ENCODE measurements at regions not wholly inside any gene's neighbourhood (a gene's known extent, or its start where the extent isn't known, plus 50 kb on each side); places are given as distances from the start of the nearest gene placed in this dataset.

DNA sequence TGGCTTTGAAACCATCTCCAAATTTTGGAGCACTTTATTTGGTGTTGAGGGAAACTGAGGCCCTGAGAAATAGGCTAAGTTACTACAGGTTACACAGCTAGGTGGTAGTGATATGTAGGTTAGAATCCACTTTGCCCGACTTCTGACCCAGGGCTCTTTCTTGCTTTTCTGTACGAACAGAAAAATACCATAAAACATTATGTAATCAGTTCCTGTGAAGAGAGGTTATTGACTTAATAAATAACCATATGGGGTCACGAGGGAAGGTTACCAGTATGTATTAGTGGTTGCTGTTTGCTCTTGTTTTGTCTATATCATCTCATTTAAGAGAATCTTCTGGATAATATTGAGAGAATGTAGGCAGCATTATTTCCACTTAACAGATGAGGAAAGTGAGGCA lies 172.2 kb upstream of the MAF start:
- no peak for DNase-seq
- Mint-ChIP-seq H3K4me1 (peaks cover 9 to 21% (median 19%) of the 10 kb centered on the region in 3 donors), H3K4me3 (no peak overlapping the region), H3K27me3 (peaks cover 5 to 57% of the 10 kb centered on the region in 2 donors), H3K9me3 (no peaks in the 10 kb centered on the region), H3K36me3 (peaks cover 0 to 1% (median 0%) of the 10 kb centered on the region in 3 donors), H3K27ac (no peak overlapping the region)
- no peak overlapping the region for H3K4me3 ChIP-seq (ENCODE audit: low read length)
- H3K27me3 ChIP-seq (ENCODE audit: insufficient read depth, low read length, poor library complexity, severe bottlenecking) = no peaks in the 10 kb centered on the region
- no peaks in the 10 kb centered on the region for H3K9me3 ChIP-seq (ENCODE audit: low read length)
- ChIA-PET POLR2A (no interaction called here), CTCF (no interaction called here)
- H3K4me1 ChIP-seq (ENCODE audit: insufficient read depth, low read length) = no peaks in the 10 kb centered on the region
- H3K36me3 ChIP-seq (ENCODE audit: insufficient read depth, low read length) = no peaks in the 10 kb centered on the region
- H3K27ac ChIP-seq (ENCODE audit: low read depth, low read length) = no peak overlapping the region

GRCh38 chr16:79772048-79772447 lies 171.5 kb upstream of the MAF start:
- Histone ChIP-seq H3K9me3 (ENCODE audit: low read length) (no peaks in the 10 kb centered on the region), H3K27ac (ENCODE audit: low read depth, low read length) (no peak overlapping the region), H3K4me3 (ENCODE audit: low read length) (no peak overlapping the region), H3K36me3 (ENCODE audit: insufficient read depth, low read length) (no peaks in the 10 kb centered on the region), H3K4me1 (ENCODE audit: insufficient read depth, low read length) (no peaks in the 10 kb centered on the region), H3K27me3 (ENCODE audit: insufficient read depth, low read length, poor library complexity, severe bottlenecking) (no peaks in the 10 kb centered on the region)
- CTCF ChIA-PET = no interaction called here
- POLR2A ChIA-PET = no interaction called here
- Mint-ChIP-seq H3K9me3 (no peaks in the 10 kb centered on the region), H3K27ac (no peak overlapping the region), H3K4me3 (no peak overlapping the region), H3K27me3 (peaks cover 5 to 54% of the 10 kb centered on the region in 2 donors), H3K36me3 (peaks cover 0 to 1% (median 0%) of the 10 kb centered on the region in 3 donors), H3K4me1 (peaks cover 9 to 21% (median 19%) of the 10 kb centered on the region in 3 donors)
- no peak for DNase-seq

- CTCF ChIA-PET = no interaction called here
- Mint-ChIP-seq H3K27ac (peak overlapping the region in 4 of 8 donors; percentile 47 to 79 (median 68)), H3K27me3 (peaks cover 5 to 48% of the 10 kb centered on the region in 2 donors), H3K4me1 (peaks cover 9 to 21% (median 19%) of the 10 kb centered on the region in 3 donors), H3K4me3 (peak overlapping the region; percentile 81 to 93 (median 88)), H3K9me3 (no peaks in the 10 kb centered on the region), H3K36me3 (peaks cover 0 to 1% (median 0%) of the 10 kb centered on the region in 3 donors)
- peak; percentile 10 to 56 (median 50) for DNase-seq
- H3K4me1 ChIP-seq (ENCODE audit: insufficient read depth, low read length) = no peaks in the 10 kb centered on the region
- no peaks in the 10 kb centered on the region for H3K9me3 ChIP-seq (ENCODE audit: low read length)
- H3K27me3 ChIP-seq (ENCODE audit: insufficient read depth, low read length, poor library complexity, severe bottlenecking) = no peaks in the 10 kb centered on the region
- no peaks in the 10 kb centered on the region for H3K36me3 ChIP-seq (ENCODE audit: insufficient read depth, low read length)
- peak overlapping the region; percentile 38 for H3K27ac ChIP-seq (ENCODE audit: low read depth, low read length)
- POLR2A ChIA-PET = interaction anchor here (0.7 kb wide), 1 partner anchor 171 kb away, joined by 3 read pairs; no protein-coding TSS in a partner anchor
- peak overlapping the region; percentile 58 for H3K4me3 ChIP-seq (ENCODE audit: low read length)
These were observed 169.9 kb upstream of the MAF start for GRCh38 chr16:79770244-79771064.

DNA sequence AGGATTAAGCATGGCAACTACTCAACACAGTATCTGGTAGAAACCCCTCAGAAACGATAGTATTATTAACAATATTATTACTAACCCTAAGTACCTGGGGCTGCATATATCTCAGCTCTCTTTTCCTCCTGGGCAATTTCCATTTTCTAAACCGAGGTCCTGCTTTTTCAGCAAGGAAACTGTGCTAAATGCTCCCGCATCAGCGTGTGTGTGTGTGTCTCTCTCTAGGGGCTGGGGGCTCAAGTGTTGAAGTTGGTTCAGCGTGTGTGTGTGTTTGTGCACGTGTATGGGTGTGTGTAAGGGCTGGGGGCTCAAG lies 169.3 kb upstream of the MAF start:
- POLR2A ChIA-PET = interaction anchor here (0.7 kb wide), 1 partner anchor 171 kb away, joined by 3 read pairs; no protein-coding TSS in a partner anchor
- H3K27ac Mint-ChIP-seq = peak overlapping the region in 4 of 8 donors; percentile 47 to 79 (median 66)

GRCh38 chr16:79769270-79769927 lies 168.9 kb upstream of the MAF start:
- ChIA-PET POLR2A (no interaction called here), CTCF (no interaction called here)
- H3K27ac ChIP-seq (ENCODE audit: low read depth, low read length) = no peak overlapping the region
- no peak overlapping the region for H3K4me3 ChIP-seq (ENCODE audit: low read length)
- H3K36me3 Mint-ChIP-seq = peaks cover 0 to 1% (median 0%) of the 10 kb centered on the region in 3 donors
- DNase-seq = no peak
- H3K4me1 ChIP-seq (ENCODE audit: insufficient read depth, low read length) = no peaks in the 10 kb centered on the region
- H3K27me3 ChIP-seq (ENCODE audit: insufficient read depth, low read length, poor library complexity, severe bottlenecking) = no peaks in the 10 kb centered on the region
- H3K9me3 ChIP-seq (ENCODE audit: low read length) = no peaks in the 10 kb centered on the region
- peaks cover 9 to 21% (median 19%) of the 10 kb centered on the region in 3 donors for H3K4me1 Mint-ChIP-seq
- H3K9me3 Mint-ChIP-seq = no peaks in the 10 kb centered on the region
- H3K4me3 Mint-ChIP-seq = peak overlapping the region; percentile 81 to 93 (median 88)
- no peaks in the 10 kb centered on the region for H3K36me3 ChIP-seq (ENCODE audit: insufficient read depth, low read length)
- no peak overlapping the region for H3K27ac Mint-ChIP-seq
- peaks cover 5 to 50% of the 10 kb centered on the region in 2 donors for H3K27me3 Mint-ChIP-seq

More for the DNA sequence above, 169.3 kb upstream of the MAF start:
- Mint-ChIP-seq H3K9me3 (no peaks in the 10 kb centered on the region), H3K4me3 (peak overlapping the region; percentile 81 to 93 (median 88)), H3K4me1 (peaks cover 9 to 21% (median 19%) of the 10 kb centered on the region in 3 donors), H3K36me3 (peaks cover 0 to 1% (median 0%) of the 10 kb centered on the region in 3 donors), H3K27me3 (peaks cover 5 to 45% of the 10 kb centered on the region in 2 donors)
- Histone ChIP-seq H3K27me3 (ENCODE audit: insufficient read depth, low read length, poor library complexity, severe bottlenecking) (no peaks in the 10 kb centered on the region), H3K36me3 (ENCODE audit: insufficient read depth, low read length) (no peaks in the 10 kb centered on the region), H3K4me3 (ENCODE audit: low read length) (peak overlapping the region; percentile 40), H3K4me1 (ENCODE audit: insufficient read depth, low read length) (no peaks in the 10 kb centered on the region), H3K27ac (ENCODE audit: low read depth, low read length) (peak overlapping the region; percentile 38), H3K9me3 (ENCODE audit: low read length) (no peaks in the 10 kb centered on the region)
- CTCF ChIA-PET = no interaction called here
- no peak for DNase-seq

- H3K4me1 ChIP-seq (ENCODE audit: insufficient read depth, low read length) = no peaks in the 10 kb centered on the region
- no peak overlapping the region for H3K27ac ChIP-seq (ENCODE audit: low read depth, low read length)
- ChIA-PET CTCF (no interaction called here), POLR2A (no interaction called here)
- H3K27ac Mint-ChIP-seq = peak overlapping the region in 1 of 8 donors; percentile 19
- no peaks in the 10 kb centered on the region for H3K9me3 ChIP-seq (ENCODE audit: low read length)
- DNase-seq = no peak
- H3K27me3 Mint-ChIP-seq = peaks cover 5 to 46% of the 10 kb centered on the region in 2 donors
- H3K4me1 Mint-ChIP-seq = peaks cover 9 to 21% (median 19%) of the 10 kb centered on the region in 3 donors
- no peaks in the 10 kb centered on the region for H3K36me3 ChIP-seq (ENCODE audit: insufficient read depth, low read length)
- H3K36me3 Mint-ChIP-seq = peaks cover 0 to 1% (median 0%) of the 10 kb centered on the region in 3 donors
- no peaks in the 10 kb centered on the region for H3K27me3 ChIP-seq (ENCODE audit: insufficient read depth, low read length, poor library complexity, severe bottlenecking)
- H3K9me3 Mint-ChIP-seq = no peaks in the 10 kb centered on the region
- peak overlapping the region in 3 of 7 donors; percentile 32 to 78 (median 47) for H3K4me3 Mint-ChIP-seq
- H3K4me3 ChIP-seq (ENCODE audit: low read length) = no peak overlapping the region
These were observed 167.9 kb upstream of the MAF start for GRCh38 chr16:79768276-79768970.

GRCh38 chr16:79767421-79768275 lies 167.1 kb upstream of the MAF start:
- Mint-ChIP-seq H3K36me3 (peaks cover 0 to 1% (median 0%) of the 10 kb centered on the region in 3 donors), H3K4me1 (peaks cover 9 to 21% (median 19%) of the 10 kb centered on the region in 3 donors), H3K4me3 (peak overlapping the region in 1 of 7 donors; percentile 65), H3K9me3 (no peaks in the 10 kb centered on the region), H3K27me3 (peaks cover 6 to 40% of the 10 kb centered on the region in 2 donors), H3K27ac (peak overlapping the region in 2 of 8 donors; percentile 7 to 48)
- H3K36me3 ChIP-seq (ENCODE audit: insufficient read depth, low read length) = no peaks in the 10 kb centered on the region
- H3K9me3 ChIP-seq (ENCODE audit: low read length) = no peaks in the 10 kb centered on the region
- H3K4me3 ChIP-seq (ENCODE audit: low read length) = no peak overlapping the region
- CTCF ChIA-PET = no interaction called here
- no peak for DNase-seq
- H3K27ac ChIP-seq (ENCODE audit: low read depth, low read length) = no peak overlapping the region
- H3K4me1 ChIP-seq (ENCODE audit: insufficient read depth, low read length) = no peaks in the 10 kb centered on the region
- no peaks in the 10 kb centered on the region for H3K27me3 ChIP-seq (ENCODE audit: insufficient read depth, low read length, poor library complexity, severe bottlenecking)
- POLR2A ChIA-PET = no interaction called here

All from CD8-positive, alpha-beta memory T cell (primary cell).